Naive thymus-derived CD4-positive, alpha-beta T cell (primary cell): ENCODE measurements at regions not wholly inside any gene's neighbourhood (a gene's known extent, or its start where the extent isn't known, plus 50 kb on each side); places are given as distances from the start of the nearest gene placed in this dataset.

ENCODE experiments used
- ATAC-seq: fragments of 150-1000 bp; cut with Tn5 transposase; 2 replicates; pipeline ENCODE4 v1.10.0; 2021; ENCODE audit warnings: mild to moderate bottlenecking, moderate library complexity
- CTCF ChIA-PET: fragments of 350-600 bp; sonication (Branson Sonifier 250); formaldehyde crosslinking; loops from one replicate; lab custom pipeline; 2021; ENCODE audit warnings: antibody characterized with exemption; lab: Charles Lee
- POLR2A ChIA-PET: fragments of 350-600 bp; sonication (Branson Sonifier 250); formaldehyde crosslinking; loops from one replicate; lab custom pipeline; 2021; ENCODE audit warnings: antibody characterized with exemption, inconsistent platforms; lab: Charles Lee
- DNase-seq, 9 donors: peaks; one replicate each; pipeline versions ENCODE4 v3.0.0 to v3.0.0-alpha.2; 2020 to 2022; ENCODE audit warnings: mixed read lengths in 1 of 9
- H3K27ac ChIP-seq: one replicate; pipeline ENCODE4 v1.7.0; 2013; ENCODE audit warnings: mild to moderate bottlenecking, low read depth, low read length, moderate library complexity
- H3K27me3 ChIP-seq, 2 donors: one replicate each; pipeline ENCODE4 v1.7.0; 2013; ENCODE audit warnings: low read length in 2 of 2, mild to moderate bottlenecking in 2 of 2, moderate library complexity in 2 of 2; ENCODE audit not compliant: control insufficient read depth in 2 of 2, insufficient read depth in 2 of 2
- H3K36me3 ChIP-seq, 3 experiments: 1 replicate in 2 of 3; 2 replicates in 1 of 3; pipeline ENCODE4 v1.7.0; 2013; ENCODE audit warnings: low read length in 3 of 3, mild to moderate bottlenecking in 3 of 3, moderate library complexity in 1 of 3; ENCODE audit not compliant: insufficient read depth in 3 of 3, control insufficient read depth in 2 of 3
- H3K4me1 ChIP-seq, 2 donors: one replicate each; pipeline ENCODE4 v1.7.0; 2013; ENCODE audit warnings: low read length in 2 of 2, mild to moderate bottlenecking in 2 of 2, moderate library complexity in 1 of 2; ENCODE audit not compliant: control insufficient read depth in 2 of 2, insufficient read depth in 2 of 2
- H3K4me3 ChIP-seq: 2 replicates; pipeline ENCODE4 v1.7.0; 2013; ENCODE audit warnings: mild to moderate bottlenecking, low read length
- H3K9me3 ChIP-seq, 3 experiments: 1 replicate in 2 of 3; 2 replicates in 1 of 3; pipeline ENCODE4 v1.7.0; 2013; ENCODE audit warnings: low read length in 3 of 3; ENCODE audit not compliant: control insufficient read depth in 2 of 3
- H3K27ac Mint-ChIP-seq, 9 donors: one replicate each; pipeline ENCODE4 v1.8.0; 2020 to 2022; ENCODE audit warnings: mixed read lengths in 9 of 9, mild to moderate bottlenecking in 8 of 9, moderate library complexity in 5 of 9, inconsistent platforms in 2 of 9
- H3K27me3 Mint-ChIP-seq, 5 donors: one replicate each; pipeline ENCODE4 v1.8.0; 2021 to 2022; ENCODE audit warnings: mixed read lengths in 5 of 5, mild to moderate bottlenecking in 1 of 5
- H3K36me3 Mint-ChIP-seq, 5 donors: one replicate each; pipeline ENCODE4 v1.8.0; 2020 to 2022; ENCODE audit warnings: mixed read lengths in 5 of 5, mild to moderate bottlenecking in 3 of 5, inconsistent platforms in 1 of 5
- H3K4me1 Mint-ChIP-seq, 7 donors: one replicate each; pipeline ENCODE4 v1.8.0; 2020 to 2022; ENCODE audit warnings: mixed read lengths in 7 of 7, mild to moderate bottlenecking in 3 of 7, inconsistent platforms in 1 of 7
- H3K4me3 Mint-ChIP-seq, 10 donors: one replicate each; pipeline ENCODE4 v1.8.0; 2020 to 2022; ENCODE audit warnings: mild to moderate bottlenecking in 10 of 10, mixed read lengths in 10 of 10, moderate library complexity in 6 of 10, inconsistent platforms in 2 of 10
- H3K9me3 Mint-ChIP-seq, 11 donors: one replicate each; pipeline ENCODE4 v1.8.0; 2020 to 2022; ENCODE audit warnings: mixed read lengths in 11 of 11, mild to moderate bottlenecking in 4 of 11, inconsistent platforms in 1 of 11, moderate library complexity in 1 of 11
- intact Hi-C, 2 donors: fragments of 100-400 bp; cut with micrococcal nuclease; formaldehyde crosslinking; loops; one replicate each; pipeline ENCODE4 v1.15.1; 2023

DNA sequence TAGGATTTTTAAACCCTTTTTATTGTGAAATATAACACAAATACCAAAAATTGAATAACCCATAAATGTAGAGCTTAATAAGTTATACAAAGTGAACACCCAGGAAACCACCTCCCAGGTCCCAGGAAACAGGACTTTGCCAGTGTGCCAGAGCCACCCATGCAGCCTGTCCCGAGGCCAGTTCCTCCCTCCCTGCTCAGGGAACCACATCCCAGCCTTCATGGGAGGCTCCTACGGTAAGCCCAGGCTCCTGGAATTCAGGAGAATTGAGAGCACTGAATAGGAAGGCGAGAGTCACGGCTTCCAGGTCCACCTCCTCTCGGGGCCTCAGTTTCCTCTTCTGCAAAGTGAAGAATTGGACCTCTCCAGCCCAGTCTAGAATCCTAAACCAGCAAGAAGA, 178.2 kb downstream of the TMEM132E start:
- POLR2A ChIA-PET, result no interaction called here
- H3K27ac ChIP-seq, result no peak overlapping the region
- no peaks in the 10 kb centered on the region for H3K27me3 ChIP-seq
- ATAC-seq, result no peak
- Mint-ChIP-seq H3K27ac (no peak overlapping the region), H3K36me3 (peaks cover 0 to 3% (median 0%) of the 10 kb centered on the region in 5 donors), H3K27me3 (peaks cover 1 to 39% (median 21%) of the 10 kb centered on the region in 5 donors), H3K4me1 (peaks cover 0 to 6% (median 0%) of the 10 kb centered on the region in 7 donors), H3K9me3 (peaks cover 0 to 4% (median 0%) of the 10 kb centered on the region in 11 donors), H3K4me3 (no peak overlapping the region)
- no peaks in the 10 kb centered on the region for H3K9me3 ChIP-seq
- DNase-seq, result no peak
- no peak overlapping the region for H3K4me3 ChIP-seq
- CTCF ChIA-PET, result no interaction called here
- no peaks in the 10 kb centered on the region for H3K4me1 ChIP-seq
- intact Hi-C loops, result no loop called here
- H3K36me3 ChIP-seq, result no peaks in the 10 kb centered on the region

DNA sequence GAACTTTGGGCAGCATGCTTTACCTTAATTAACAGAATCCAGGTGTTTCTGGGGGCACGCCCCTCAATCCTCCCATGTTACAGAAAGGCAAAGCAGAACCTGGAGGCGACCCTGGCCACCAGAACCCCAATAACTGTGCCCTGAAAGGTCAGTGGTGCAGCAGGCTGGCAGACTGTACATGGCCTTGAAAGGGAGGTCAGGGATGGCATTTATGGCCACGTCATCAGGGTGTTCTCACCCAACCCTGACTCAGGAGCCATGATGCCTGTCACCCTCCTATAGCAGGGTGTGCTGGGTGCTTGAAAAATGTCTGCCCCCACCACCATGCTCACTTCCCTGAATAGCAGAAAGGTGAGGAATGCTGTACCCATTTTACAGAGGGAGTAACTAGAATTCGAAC, 177.7 kb downstream of the TMEM132E start:
- no peak overlapping the region for H3K4me3 ChIP-seq
- H3K4me1 ChIP-seq, result no peaks in the 10 kb centered on the region
- intact Hi-C loops, result no loop called here
- CTCF ChIA-PET, result no interaction called here
- DNase-seq, result no peak
- H3K27me3 ChIP-seq, result no peaks in the 10 kb centered on the region
- no peaks in the 10 kb centered on the region for H3K36me3 ChIP-seq
- ATAC-seq, result no peak
- Mint-ChIP-seq H3K4me1 (peaks cover 0 to 6% (median 0%) of the 10 kb centered on the region in 7 donors), H3K27me3 (peaks cover 3 to 40% (median 26%) of the 10 kb centered on the region in 5 donors), H3K9me3 (peaks cover 0 to 5% (median 0%) of the 10 kb centered on the region in 11 donors), H3K36me3 (peaks cover 0 to 3% (median 0%) of the 10 kb centered on the region in 5 donors), H3K27ac (no peak overlapping the region), H3K4me3 (no peak overlapping the region)
- H3K27ac ChIP-seq, result no peak overlapping the region
- POLR2A ChIA-PET, result no interaction called here
- no peaks in the 10 kb centered on the region for H3K9me3 ChIP-seq

DNA sequence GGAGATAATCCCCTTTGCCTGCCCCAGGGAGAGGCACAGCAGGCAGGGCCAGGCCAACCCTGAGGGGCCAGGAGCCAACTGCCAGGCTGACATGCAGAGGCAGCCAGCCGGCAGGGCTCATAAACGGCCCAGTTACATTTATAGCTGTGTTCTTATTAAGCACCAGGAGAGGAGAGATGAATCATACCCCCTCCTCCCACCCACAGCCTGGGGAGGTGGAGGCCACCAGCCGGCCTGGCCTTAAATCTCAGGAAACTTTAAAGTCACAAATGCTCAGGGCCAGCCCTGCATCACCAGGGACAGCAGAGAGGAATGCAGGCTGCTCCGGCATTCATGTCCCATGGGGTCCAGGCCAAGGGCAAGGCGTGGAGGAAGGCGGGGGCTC, 177.2 kb downstream of the TMEM132E start:
- Histone ChIP-seq H3K9me3 (no peaks in the 10 kb centered on the region), H3K36me3 (no peaks in the 10 kb centered on the region), H3K4me1 (no peaks in the 10 kb centered on the region), H3K27me3 (no peaks in the 10 kb centered on the region), H3K4me3 (no peak overlapping the region), H3K27ac (no peak overlapping the region)
- ChIA-PET POLR2A (no interaction called here), CTCF (no interaction called here)
- DNase-seq (no peak), ATAC-seq (no peak)
- Mint-ChIP-seq H3K4me3 (no peak overlapping the region), H3K27ac (no peak overlapping the region), H3K36me3 (peaks cover 0 to under 1% (median 0%) of the 10 kb centered on the region in 5 donors), H3K4me1 (peaks cover 0 to 6% (median 0%) of the 10 kb centered on the region in 7 donors), H3K9me3 (peaks cover 0 to 5% (median 0%) of the 10 kb centered on the region in 11 donors), H3K27me3 (peaks cover 3 to 40% (median 28%) of the 10 kb centered on the region in 5 donors)
- intact Hi-C loops, result no loop called here

DNA sequence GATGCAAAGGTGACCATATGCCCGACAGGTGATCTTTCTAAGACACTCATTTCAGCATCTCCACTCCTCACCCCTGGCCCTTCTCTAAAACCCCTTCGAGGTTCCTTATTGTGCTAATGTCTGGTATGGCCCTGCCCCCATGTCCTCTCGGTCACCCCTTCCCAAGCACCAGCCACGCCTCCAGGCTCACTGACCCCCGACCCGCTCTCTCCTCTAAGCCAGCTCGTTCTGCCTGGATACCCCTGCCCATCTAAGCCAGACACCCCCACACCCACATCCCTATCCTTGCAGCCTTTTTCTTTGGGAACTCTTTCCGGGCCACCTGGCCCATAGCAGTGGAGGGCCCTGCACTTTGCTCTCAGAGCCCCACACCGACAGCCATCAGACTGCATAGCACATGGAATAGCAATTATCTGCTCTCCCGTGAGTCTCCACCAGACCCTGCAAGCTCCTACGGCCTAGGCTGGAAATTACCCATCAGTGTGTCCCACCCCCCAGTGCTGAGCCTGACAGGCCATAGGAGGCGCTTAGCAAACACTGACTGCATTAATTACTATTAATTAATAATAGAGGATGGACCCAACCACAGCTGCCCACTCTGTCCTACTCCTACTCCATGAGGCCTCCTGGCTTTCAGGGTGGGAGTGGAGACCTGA, 176.7 kb downstream of the TMEM132E start:
- H3K4me3 Mint-ChIP-seq, result no peak overlapping the region
- ATAC-seq (no peak), DNase-seq (no peak)
- H3K9me3 ChIP-seq, result no peaks in the 10 kb centered on the region
- no peaks in the 10 kb centered on the region for H3K36me3 Mint-ChIP-seq
- peaks cover 0 to 5% (median 0%) of the 10 kb centered on the region in 11 donors for H3K9me3 Mint-ChIP-seq
- no peak overlapping the region for H3K4me3 ChIP-seq
- POLR2A ChIA-PET, result no interaction called here
- peaks cover 3 to 37% (median 27%) of the 10 kb centered on the region in 5 donors for H3K27me3 Mint-ChIP-seq
- H3K27me3 ChIP-seq, result no peaks in the 10 kb centered on the region
- H3K4me1 Mint-ChIP-seq, result peaks cover 0 to 6% (median 0%) of the 10 kb centered on the region in 7 donors
- H3K27ac ChIP-seq, result no peak overlapping the region
- H3K4me1 ChIP-seq, result no peaks in the 10 kb centered on the region
- H3K27ac Mint-ChIP-seq, result no peak overlapping the region
- CTCF ChIA-PET, result no interaction called here
- no peaks in the 10 kb centered on the region for H3K36me3 ChIP-seq
- intact Hi-C loops, result no loop called here

DNA sequence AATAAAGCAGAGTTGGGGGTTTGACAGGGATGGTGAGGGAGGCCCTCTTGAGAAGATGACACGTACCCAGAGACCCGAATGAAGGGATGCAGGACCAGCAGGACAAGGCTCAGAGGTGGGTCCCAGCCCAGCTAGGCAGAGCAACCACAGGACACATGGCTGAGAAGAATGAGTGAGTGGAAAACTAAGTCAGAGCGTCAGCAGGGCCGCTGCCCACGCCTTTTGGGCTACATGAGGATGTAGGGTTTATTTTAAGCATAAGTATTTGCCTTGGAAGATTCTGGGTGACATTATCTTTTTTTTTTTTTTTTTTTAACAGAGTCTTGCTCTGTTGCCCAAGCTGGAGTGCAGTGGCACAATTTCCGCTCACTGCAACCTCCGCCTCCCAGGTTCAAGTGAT, 176.0 kb downstream of the TMEM132E start:
- CTCF ChIA-PET, result no interaction called here
- H3K27me3 Mint-ChIP-seq, result peaks cover 7 to 36% (median 31%) of the 10 kb centered on the region in 5 donors
- no peak overlapping the region for H3K27ac Mint-ChIP-seq
- POLR2A ChIA-PET, result no interaction called here
- DNase-seq (no peak), ATAC-seq (no peak)
- H3K4me1 ChIP-seq, result no peaks in the 10 kb centered on the region
- no peaks in the 10 kb centered on the region for H3K36me3 ChIP-seq
- H3K27ac ChIP-seq, result no peak overlapping the region
- peaks cover 0 to 6% (median 0%) of the 10 kb centered on the region in 11 donors for H3K9me3 Mint-ChIP-seq
- no peaks in the 10 kb centered on the region for H3K9me3 ChIP-seq
- intact Hi-C loops, result no loop called here
- H3K27me3 ChIP-seq, result no peaks in the 10 kb centered on the region
- H3K4me1 Mint-ChIP-seq, result peaks cover 0 to 6% (median 0%) of the 10 kb centered on the region in 7 donors
- H3K36me3 Mint-ChIP-seq, result no peaks in the 10 kb centered on the region
- no peak overlapping the region for H3K4me3 ChIP-seq
- H3K4me3 Mint-ChIP-seq, result no peak overlapping the region

DNA sequence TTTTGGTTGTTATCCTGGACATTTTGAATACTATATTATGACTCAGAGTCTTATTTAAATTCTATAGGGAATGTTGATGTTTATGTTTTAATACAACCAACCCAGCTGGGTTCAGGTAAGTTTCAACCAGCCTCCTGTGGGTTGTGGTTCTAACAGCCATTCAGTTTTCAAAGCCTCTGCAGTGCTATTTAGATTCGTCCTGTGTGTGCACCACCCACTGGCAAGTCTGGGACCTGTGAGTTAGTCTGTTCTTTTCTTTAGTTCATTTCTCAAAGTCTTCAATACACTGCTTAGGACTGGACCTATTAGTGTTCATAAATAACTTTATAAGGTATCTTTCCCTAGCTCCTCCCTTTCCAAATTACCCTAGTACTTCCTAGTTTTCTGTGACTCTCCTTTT, 170.6 kb downstream of the TMEM132E start:
- ChIA-PET CTCF (no interaction called here), POLR2A (no interaction called here)
- intact Hi-C loops, result no loop called here
- no peaks in the 10 kb centered on the region for H3K9me3 ChIP-seq
- no peak overlapping the region for H3K27ac ChIP-seq
- Mint-ChIP-seq H3K27ac (no peak overlapping the region), H3K27me3 (peaks cover 28 to 47% (median 44%) of the 10 kb centered on the region in 5 donors), H3K4me3 (no peak overlapping the region), H3K36me3 (peaks cover 0 to 3% (median 0%) of the 10 kb centered on the region in 5 donors), H3K4me1 (no peaks in the 10 kb centered on the region), H3K9me3 (peaks cover 0 to 25% (median 4%) of the 10 kb centered on the region in 11 donors)
- no peaks in the 10 kb centered on the region for H3K36me3 ChIP-seq
- H3K4me3 ChIP-seq, result no peak overlapping the region
- no peak for ATAC-seq
- H3K4me1 ChIP-seq, result no peaks in the 10 kb centered on the region
- no peak for DNase-seq
- H3K27me3 ChIP-seq, result no peaks in the 10 kb centered on the region

DNA sequence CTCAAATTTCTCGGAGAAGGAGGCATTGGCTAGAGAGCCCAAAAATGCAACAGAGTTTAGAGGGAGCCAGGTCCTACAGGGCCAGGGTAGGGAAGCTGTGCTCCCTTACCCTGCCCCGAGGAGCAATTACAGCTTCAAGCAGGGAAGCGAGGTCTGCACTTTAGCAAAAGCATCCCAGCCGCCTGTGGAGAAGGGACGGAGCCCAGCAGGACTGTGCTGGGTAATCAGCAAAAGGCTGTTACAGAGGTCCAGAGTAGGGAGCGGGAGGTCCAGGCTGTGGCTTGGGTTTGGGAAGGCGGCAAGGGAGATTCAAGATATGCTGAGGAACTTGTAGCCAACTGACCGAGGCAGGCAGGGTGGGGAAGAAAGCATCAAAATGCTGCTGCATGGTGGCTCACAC, 162.6 kb downstream of the TMEM132E start:
- no peak overlapping the region for H3K27ac ChIP-seq
- no peaks in the 10 kb centered on the region for H3K9me3 ChIP-seq
- Mint-ChIP-seq H3K9me3 (peaks cover 0 to 3% (median 0%) of the 10 kb centered on the region in 11 donors), H3K36me3 (no peaks in the 10 kb centered on the region), H3K27ac (no peak overlapping the region), H3K4me1 (peaks cover 0 to 2% (median 0%) of the 10 kb centered on the region in 7 donors), H3K4me3 (no peak overlapping the region), H3K27me3 (peaks cover 7 to 19% (median 12%) of the 10 kb centered on the region in 5 donors)
- H3K36me3 ChIP-seq, result no peaks in the 10 kb centered on the region
- intact Hi-C loops, result no loop called here
- ChIA-PET POLR2A (no interaction called here), CTCF (no interaction called here)
- H3K4me1 ChIP-seq, result no peaks in the 10 kb centered on the region
- ATAC-seq (no peak), DNase-seq (no peak)
- H3K27me3 ChIP-seq, result no peaks in the 10 kb centered on the region
- no peak overlapping the region for H3K4me3 ChIP-seq
